ENCODE measurements at regions not wholly inside any gene's neighbourhood (a gene's known extent, or its start where the extent isn't known, plus 50 kb on each side); places are given as distances from the start of the nearest gene placed in this dataset.

- H3K4me1 ChIP-seq (ENCODE audit: control insufficient read depth in 1 of 2, insufficient read depth in 2 of 2, low read length in 2 of 2), result no peaks in the 10 kb centered on the region
- TF ChIP-seq, protein P1, sequence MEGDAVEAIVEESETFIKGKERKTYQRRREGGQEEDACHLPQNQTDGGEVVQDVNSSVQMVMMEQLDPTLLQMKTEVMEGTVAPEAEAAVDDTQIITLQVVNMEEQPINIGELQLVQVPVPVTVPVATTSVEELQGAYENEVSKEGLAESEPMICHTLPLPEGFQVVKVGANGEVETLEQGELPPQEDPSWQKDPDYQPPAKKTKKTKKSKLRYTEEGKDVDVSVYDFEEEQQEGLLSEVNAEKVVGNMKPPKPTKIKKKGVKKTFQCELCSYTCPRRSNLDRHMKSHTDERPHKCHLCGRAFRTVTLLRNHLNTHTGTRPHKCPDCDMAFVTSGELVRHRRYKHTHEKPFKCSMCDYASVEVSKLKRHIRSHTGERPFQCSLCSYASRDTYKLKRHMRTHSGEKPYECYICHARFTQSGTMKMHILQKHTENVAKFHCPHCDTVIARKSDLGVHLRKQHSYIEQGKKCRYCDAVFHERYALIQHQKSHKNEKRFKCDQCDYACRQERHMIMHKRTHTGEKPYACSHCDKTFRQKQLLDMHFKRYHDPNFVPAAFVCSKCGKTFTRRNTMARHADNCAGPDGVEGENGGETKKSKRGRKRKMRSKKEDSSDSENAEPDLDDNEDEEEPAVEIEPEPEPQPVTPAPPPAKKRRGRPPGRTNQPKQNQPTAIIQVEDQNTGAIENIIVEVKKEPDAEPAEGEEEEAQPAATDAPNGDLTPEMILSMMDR (IDR thresholded peaks at IDR 0.05), result no peak
- Mint-ChIP-seq H3K4me1 (no peaks in the 10 kb centered on the region), H3K4me3 (no peak overlapping the region), H3K27ac (no peak overlapping the region), H3K9me3 (peaks cover 0 to 3% (median 2%) of the 10 kb centered on the region in 7 donors), H3K36me3 (no peaks in the 10 kb centered on the region), H3K27me3 (ENCODE audit: low read depth in 3 of 3) (no peaks in the 10 kb centered on the region)
- H2AFZ ChIP-seq (ENCODE audit: insufficient read depth, low read depth, low read length, poor library complexity, severe bottlenecking), result no peak overlapping the region
- no peaks in the 10 kb centered on the region for H3K9me3 ChIP-seq (replicated peaks in 1 of 2; ENCODE audit: control insufficient read depth in 1 of 2, insufficient read depth in 1 of 2, low read length in 2 of 2)
- intact Hi-C loops (cut with micrococcal nuclease), result no loop called here
- H3K4me2 ChIP-seq (replicated peaks; ENCODE audit: extremely low read depth, low read length, poor library complexity, severe bottlenecking), result no peak overlapping the region
- no peak for DNase-seq
- no peak overlapping the region for H3K4me3 ChIP-seq (replicated peaks in 1 of 3; ENCODE audit: low read depth in 2 of 3, low read length in 3 of 3)
- no peaks in the 10 kb centered on the region for H3K79me2 ChIP-seq (ENCODE audit: insufficient read depth, low read length)
- H3K27ac ChIP-seq (ENCODE audit: low read depth in 1 of 2, low read length in 2 of 2), result no peak overlapping the region
- no peak overlapping the region for H3K9ac ChIP-seq (ENCODE audit: insufficient read depth, low read length, poor library complexity, severe bottlenecking)
- H4K20me1 ChIP-seq (ENCODE audit: insufficient read depth, low read length), result no peaks in the 10 kb centered on the region
- H3K36me3 ChIP-seq (replicated peaks in 1 of 2; ENCODE audit: control insufficient read depth in 1 of 2, insufficient read depth in 2 of 2, low read length in 2 of 2), result no peaks in the 10 kb centered on the region
- H3K27me3 ChIP-seq (ENCODE audit: control insufficient read depth in 2 of 2, insufficient read depth in 2 of 2, low read length in 2 of 2), result no peaks in the 10 kb centered on the region
Measured at GRCh38 chr14:53855127-53855526, 101.5 kb downstream of the BMP4 start.

DNA sequence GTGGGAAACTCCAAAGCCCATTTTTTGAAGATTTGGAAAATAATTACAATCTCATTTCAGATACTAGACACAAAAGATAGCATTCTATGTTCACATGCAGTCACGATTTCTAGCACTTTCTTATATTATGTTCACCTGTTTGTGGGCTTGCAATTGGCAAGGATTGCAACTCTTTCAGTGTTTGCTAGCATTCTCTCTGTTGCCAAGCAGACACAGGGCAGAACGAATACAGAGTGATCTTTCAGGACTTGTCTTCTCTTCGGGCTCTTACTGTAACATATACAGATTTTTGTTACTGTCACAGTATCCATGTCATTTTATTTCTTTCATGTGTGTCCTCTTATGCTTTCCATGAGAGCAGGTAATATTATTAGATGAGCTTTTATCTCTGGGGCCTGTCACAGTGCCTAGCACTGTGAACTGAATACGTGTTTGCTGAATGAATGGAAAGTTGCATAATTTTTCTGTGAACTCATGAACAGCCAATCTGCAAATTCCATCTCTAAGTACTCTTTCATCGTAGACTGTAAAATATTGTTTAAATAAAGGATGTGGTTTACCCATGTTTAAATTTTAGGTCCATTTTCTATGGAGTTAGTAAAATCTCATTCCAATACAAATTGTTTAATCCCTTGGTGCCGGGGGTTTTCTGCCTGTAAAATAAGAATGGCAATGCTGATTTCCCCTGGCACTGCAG, 105.1 kb downstream of the BMP4 start:
- Histone ChIP-seq H3K27me3 (ENCODE audit: control insufficient read depth in 2 of 2, insufficient read depth in 2 of 2, low read length in 2 of 2) (no peaks in the 10 kb centered on the region), H2AFZ (ENCODE audit: insufficient read depth, low read depth, low read length, poor library complexity, severe bottlenecking) (no peak overlapping the region), H3K4me3 (replicated peaks in 1 of 3; ENCODE audit: low read depth in 2 of 3, low read length in 3 of 3) (no peak overlapping the region), H3K4me2 (replicated peaks; ENCODE audit: extremely low read depth, low read length, poor library complexity, severe bottlenecking) (no peak overlapping the region), H4K20me1 (ENCODE audit: insufficient read depth, low read length) (no peaks in the 10 kb centered on the region), H3K36me3 (replicated peaks in 1 of 2; ENCODE audit: control insufficient read depth in 1 of 2, insufficient read depth in 2 of 2, low read length in 2 of 2) (no peaks in the 10 kb centered on the region), H3K27ac (ENCODE audit: low read depth in 1 of 2, low read length in 2 of 2) (no peak overlapping the region), H3K4me1 (ENCODE audit: control insufficient read depth in 1 of 2, insufficient read depth in 2 of 2, low read length in 2 of 2) (no peaks in the 10 kb centered on the region), H3K9me3 (replicated peaks in 1 of 2; ENCODE audit: control insufficient read depth in 1 of 2, insufficient read depth in 1 of 2, low read length in 2 of 2) (no peaks in the 10 kb centered on the region), H3K79me2 (ENCODE audit: insufficient read depth, low read length) (no peaks in the 10 kb centered on the region), H3K9ac (ENCODE audit: insufficient read depth, low read length, poor library complexity, severe bottlenecking) (no peak overlapping the region)
- TF ChIP-seq, protein P1 (IDR thresholded peaks at IDR 0.05), result no peak
- Mint-ChIP-seq H3K36me3 (no peaks in the 10 kb centered on the region), H3K4me3 (no peak overlapping the region), H3K4me1 (no peaks in the 10 kb centered on the region), H3K27me3 (ENCODE audit: low read depth in 3 of 3) (no peaks in the 10 kb centered on the region), H3K9me3 (peaks cover 0 to 3% (median 2%) of the 10 kb centered on the region in 7 donors), H3K27ac (no peak overlapping the region)
- WGBS (ENCODE audit: insufficient coverage), result 79% methylated on average over 2 of the region's 6 CpGs
- DNase-seq, result no peak
- intact Hi-C loops (cut with micrococcal nuclease), result no loop called here

Data from CD14-positive monocyte (primary cell).